Muscle layer of colon (tissue), 2 donors: ENCODE measurements at regions not wholly inside any gene's neighbourhood (a gene's known extent, or its start where the extent isn't known, plus 50 kb on each side); places are given as distances from the start of the nearest gene placed in this dataset.

ENCODE experiments used
- H3K27ac ChIP-seq: one replicate; pipeline ENCODE4 v1.7.0; 2013; ENCODE audit warnings: low read depth, mild to moderate bottlenecking, low read length, moderate library complexity
- H3K27me3 ChIP-seq, 2 donors: one replicate each; pipeline ENCODE4 v1.7.0; 2013; ENCODE audit warnings: low read length in 2 of 2, mild to moderate bottlenecking in 2 of 2; ENCODE audit not compliant: insufficient read depth in 2 of 2, control insufficient read depth in 1 of 2
- H3K36me3 ChIP-seq: one replicate; pipeline ENCODE4 v1.7.0; 2013; ENCODE audit warnings: mild to moderate bottlenecking, low read length; ENCODE audit not compliant: insufficient read depth
- H3K4me1 ChIP-seq: one replicate; pipeline ENCODE4 v1.7.0; 2013; ENCODE audit warnings: mild to moderate bottlenecking, low read length; ENCODE audit not compliant: insufficient read depth
- H3K4me3 ChIP-seq, 2 donors: one replicate each; pipeline ENCODE4 v1.7.0; 2013; ENCODE audit warnings: low read length in 2 of 2, low read depth in 1 of 2, mild to moderate bottlenecking in 1 of 2, moderate library complexity in 1 of 2
- H3K9ac ChIP-seq: one replicate; pipeline ENCODE4 v1.7.0; 2013; ENCODE audit warnings: low read length
- H3K9me3 ChIP-seq: one replicate; pipeline ENCODE4 v1.7.0; 2013; ENCODE audit warnings: mild to moderate bottlenecking, low read length
- donor health status: abdominal sarcoma.
- donor health status: Adenocarcinoma of cecum.

GRCh38 chr1:209403921-209404320 lies 179.6 kb upstream of the CAMK1G start:
- Histone ChIP-seq H3K27me3 (no peaks in the 10 kb centered on the region), H3K36me3 (no peaks in the 10 kb centered on the region), H3K27ac (no peak overlapping the region), H3K9ac (no peak overlapping the region), H3K9me3 (no peaks in the 10 kb centered on the region), H3K4me3 (no peak overlapping the region), H3K4me1 (peaks cover 6% of the 10 kb centered on the region)

GRCh38 chr1:209404577-209404976 lies 178.9 kb upstream of the CAMK1G start:
- Histone ChIP-seq H3K4me3 (no peak overlapping the region), H3K27me3 (no peaks in the 10 kb centered on the region), H3K9me3 (no peaks in the 10 kb centered on the region), H3K36me3 (no peaks in the 10 kb centered on the region), H3K9ac (no peak overlapping the region), H3K27ac (no peak overlapping the region), H3K4me1 (no peaks in the 10 kb centered on the region)

GRCh38 chr1:209405183-209405814 lies 178.2 kb upstream of the CAMK1G start:
- Histone ChIP-seq H3K36me3 (no peaks in the 10 kb centered on the region), H3K9me3 (no peaks in the 10 kb centered on the region), H3K4me1 (no peaks in the 10 kb centered on the region), H3K27me3 (no peaks in the 10 kb centered on the region), H3K27ac (no peak overlapping the region), H3K9ac (no peak overlapping the region), H3K4me3 (no peak overlapping the region)

DNA sequence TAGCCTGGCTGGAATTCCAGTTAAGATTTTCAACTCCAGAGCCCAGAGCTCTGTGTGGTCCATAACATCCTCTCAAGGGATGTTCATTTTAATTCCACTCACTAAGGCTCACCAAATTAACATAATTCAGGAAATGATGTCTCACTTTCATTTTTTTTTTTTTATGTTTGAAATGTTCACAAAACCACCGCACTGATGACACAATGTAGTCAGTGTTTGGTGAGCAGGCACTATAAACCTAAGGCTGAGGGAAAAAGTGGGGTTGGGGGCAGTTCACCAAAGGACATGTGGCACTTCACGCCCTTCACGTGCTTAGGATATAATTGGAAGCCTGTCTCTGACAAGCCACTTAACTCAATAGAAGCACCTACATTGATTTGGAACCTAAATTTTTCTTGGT lies 177.3 kb upstream of the CAMK1G start:
- no peaks in the 10 kb centered on the region for H3K27me3 ChIP-seq
- no peak overlapping the region for H3K4me3 ChIP-seq
- H3K9ac ChIP-seq, result no peak overlapping the region
- no peaks in the 10 kb centered on the region for H3K4me1 ChIP-seq
- no peaks in the 10 kb centered on the region for H3K36me3 ChIP-seq
- no peaks in the 10 kb centered on the region for H3K9me3 ChIP-seq
- H3K27ac ChIP-seq, result no peak overlapping the region

DNA sequence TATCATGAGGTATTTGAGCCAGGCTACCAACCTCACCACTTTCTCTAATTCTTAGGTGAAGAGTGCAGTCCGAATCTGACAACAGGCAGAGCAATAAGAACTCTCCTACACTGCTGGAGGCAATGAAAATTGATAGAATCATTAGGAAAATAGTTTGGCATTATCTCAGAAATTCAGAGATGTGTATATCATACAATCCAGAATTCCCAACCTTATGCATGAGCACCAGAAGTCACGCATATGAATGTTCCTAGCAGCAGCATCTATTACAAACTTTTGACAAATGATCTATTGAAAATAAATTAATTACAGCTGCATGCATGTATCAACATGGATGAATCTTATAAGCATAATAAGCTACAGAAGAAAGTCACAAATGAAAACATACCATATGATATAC lies 176.9 kb upstream of the CAMK1G start:
- no peaks in the 10 kb centered on the region for H3K36me3 ChIP-seq
- H3K9ac ChIP-seq, result no peak overlapping the region
- H3K27ac ChIP-seq, result no peak overlapping the region
- H3K27me3 ChIP-seq, result no peaks in the 10 kb centered on the region
- no peaks in the 10 kb centered on the region for H3K9me3 ChIP-seq
- no peak overlapping the region for H3K4me3 ChIP-seq
- H3K4me1 ChIP-seq, result peaks cover under 1% of the 10 kb centered on the region

DNA sequence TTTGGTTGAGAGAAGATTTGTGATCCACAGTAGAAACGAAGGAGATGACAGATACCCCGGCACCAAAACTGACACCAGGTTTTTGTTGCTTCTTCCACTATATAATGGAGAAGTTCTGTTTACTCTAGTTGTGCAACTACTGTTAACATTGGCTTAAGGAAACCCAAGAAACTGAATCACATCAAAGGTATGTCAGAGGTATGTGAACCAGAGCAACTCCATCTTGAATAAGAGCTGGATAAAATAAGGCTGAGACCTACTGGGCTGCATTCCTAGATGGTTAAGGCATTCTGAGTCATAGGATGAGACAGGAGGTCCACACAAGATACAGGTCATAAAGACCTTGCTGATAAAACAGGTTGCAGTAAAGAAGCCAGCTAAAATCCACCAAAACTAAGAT lies 173.7 kb upstream of the CAMK1G start:
- Histone ChIP-seq H3K36me3 (no peaks in the 10 kb centered on the region), H3K4me3 (no peak overlapping the region), H3K27ac (no peak overlapping the region), H3K27me3 (no peaks in the 10 kb centered on the region), H3K4me1 (peaks cover 10% of the 10 kb centered on the region), H3K9me3 (no peaks in the 10 kb centered on the region), H3K9ac (no peak overlapping the region)

GRCh38 chr1:209411491-209411929 lies 172.0 kb upstream of the CAMK1G start:
- H3K27ac ChIP-seq, result no peak overlapping the region
- H3K9ac ChIP-seq, result no peak overlapping the region
- no peaks in the 10 kb centered on the region for H3K9me3 ChIP-seq
- H3K4me1 ChIP-seq, result peaks cover 10% of the 10 kb centered on the region
- no peak overlapping the region for H3K4me3 ChIP-seq
- no peaks in the 10 kb centered on the region for H3K27me3 ChIP-seq
- H3K36me3 ChIP-seq, result no peaks in the 10 kb centered on the region

GRCh38 chr1:209412036-209412435 lies 171.5 kb upstream of the CAMK1G start:
- H3K4me3 ChIP-seq, result no peak overlapping the region
- no peak overlapping the region for H3K27ac ChIP-seq
- H3K36me3 ChIP-seq, result no peaks in the 10 kb centered on the region
- no peaks in the 10 kb centered on the region for H3K27me3 ChIP-seq
- H3K4me1 ChIP-seq, result peaks cover 10% of the 10 kb centered on the region
- no peak overlapping the region for H3K9ac ChIP-seq
- no peaks in the 10 kb centered on the region for H3K9me3 ChIP-seq

GRCh38 chr1:209412566-209412965 lies 170.9 kb upstream of the CAMK1G start:
- peaks cover 10% of the 10 kb centered on the region for H3K4me1 ChIP-seq
- H3K27me3 ChIP-seq, result no peaks in the 10 kb centered on the region
- no peak overlapping the region for H3K9ac ChIP-seq
- no peak overlapping the region for H3K27ac ChIP-seq
- H3K9me3 ChIP-seq, result no peaks in the 10 kb centered on the region
- no peaks in the 10 kb centered on the region for H3K36me3 ChIP-seq
- H3K4me3 ChIP-seq, result no peak overlapping the region

- no peak overlapping the region for H3K4me3 ChIP-seq
- H3K9ac ChIP-seq, result no peak overlapping the region
- H3K36me3 ChIP-seq, result no peaks in the 10 kb centered on the region
- no peaks in the 10 kb centered on the region for H3K9me3 ChIP-seq
- peaks cover 10% of the 10 kb centered on the region for H3K4me1 ChIP-seq
- no peak overlapping the region for H3K27ac ChIP-seq
- H3K27me3 ChIP-seq, result no peaks in the 10 kb centered on the region
Observed at GRCh38 chr1:209413062-209413461, 170.5 kb upstream of the CAMK1G start.

DNA sequence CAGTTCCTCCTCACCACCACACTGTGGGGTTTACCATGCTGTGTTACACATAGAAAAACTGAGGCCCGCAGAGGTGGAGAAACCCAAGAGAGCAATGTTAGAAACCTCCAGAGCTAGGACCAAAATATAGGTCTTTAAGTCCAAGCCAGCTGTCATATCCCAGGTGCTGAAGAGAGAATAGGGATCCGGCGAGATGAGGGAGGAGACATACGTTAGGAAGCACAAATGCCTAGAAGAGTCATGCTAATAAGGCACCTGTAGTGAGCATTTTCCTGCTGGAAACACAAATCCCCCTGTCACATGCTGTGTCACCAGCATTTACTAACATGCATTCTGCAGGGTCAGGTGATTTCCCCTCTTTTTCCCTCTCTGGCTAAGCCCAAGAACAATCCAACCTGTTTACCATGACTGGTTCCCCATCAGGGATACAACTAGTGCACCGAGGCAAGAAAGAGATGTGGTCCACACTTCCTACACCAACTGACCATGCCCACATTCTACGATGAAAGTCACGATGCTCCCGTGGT lies 168.6 kb upstream of the CAMK1G start:
- Histone ChIP-seq H3K27ac (no peak overlapping the region), H3K4me1 (peaks cover 10% of the 10 kb centered on the region), H3K27me3 (no peaks in the 10 kb centered on the region), H3K36me3 (no peaks in the 10 kb centered on the region), H3K9ac (no peak overlapping the region), H3K9me3 (no peaks in the 10 kb centered on the region), H3K4me3 (no peak overlapping the region)

GRCh38 chr1:209416039-209416438 lies 167.5 kb upstream of the CAMK1G start:
- Histone ChIP-seq H3K9me3 (no peaks in the 10 kb centered on the region), H3K27ac (no peak overlapping the region), H3K27me3 (no peaks in the 10 kb centered on the region), H3K4me3 (no peak overlapping the region), H3K9ac (no peak overlapping the region), H3K36me3 (no peaks in the 10 kb centered on the region), H3K4me1 (peaks cover 10% of the 10 kb centered on the region)
